ENCODE measurements at regions not wholly inside any gene's neighbourhood (a gene's known extent, or its start where the extent isn't known, plus 50 kb on each side); places are given as distances from the start of the nearest gene placed in this dataset.
"Not testable (repeated sequence)": the region's sequence is repeated elsewhere in the genome, so short reads cannot be mapped to it uniquely, and the experiment has no call there.

- not testable (repeated sequence) for TF ChIP-seq CTCF (conservative IDR thresholded peaks at IDR 0.05; ENCODE audit: low read length); EZH2phosphoT487 (IDR thresholded peaks at IDR 0.05; ENCODE audit: borderline replicate concordance, low read depth, low read length)
Observed at GRCh38 chr12:9308745-9309144, 100.5 kb upstream of the PZP start.
